ENCODE measurements at regions not wholly inside any gene's neighbourhood (a gene's known extent, or its start where the extent isn't known, plus 50 kb on each side); places are given as distances from the start of the nearest gene placed in this dataset.

DNA sequence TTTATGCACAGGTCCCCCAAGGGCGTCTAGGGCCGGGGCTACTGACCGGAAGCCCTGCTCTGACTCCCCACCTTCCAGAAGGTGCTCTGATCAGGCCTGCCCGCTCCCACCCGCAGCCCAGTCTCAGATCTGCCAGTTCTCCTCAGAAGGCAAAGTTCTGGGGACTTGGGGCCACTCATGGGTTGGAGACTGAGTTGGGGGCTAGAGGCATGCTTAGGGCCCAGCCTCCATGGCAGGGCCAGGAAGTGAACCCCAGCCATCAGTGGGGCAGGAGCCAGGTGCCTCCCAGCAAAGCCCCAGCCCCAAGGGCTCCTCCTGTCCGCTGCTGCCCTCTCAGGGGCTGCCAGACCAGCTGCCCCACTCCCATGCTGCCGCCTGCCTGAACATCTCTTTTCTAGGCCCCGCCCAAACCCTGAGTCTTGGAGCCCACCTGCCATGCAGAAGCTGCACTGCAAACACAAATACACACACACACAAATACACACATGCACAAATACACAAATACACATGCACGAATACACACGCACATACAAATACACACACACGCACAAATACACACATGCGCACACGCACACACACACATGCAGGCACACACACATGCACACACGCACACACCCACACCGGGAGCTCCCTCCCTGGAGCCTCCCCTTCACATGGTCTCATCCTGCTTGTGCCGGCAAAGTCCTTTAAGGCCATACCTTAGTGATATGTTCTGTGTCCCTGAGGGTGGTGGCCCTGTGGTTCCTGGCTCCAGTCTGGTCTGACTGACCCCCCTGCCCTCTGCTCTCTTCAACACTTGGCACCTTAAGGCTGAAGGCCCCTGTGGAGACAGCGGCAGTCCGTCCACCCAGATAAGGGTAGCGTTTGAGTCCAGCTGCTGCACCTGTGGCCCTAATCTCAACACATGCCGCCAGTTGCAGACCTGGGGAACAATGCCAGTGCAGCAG is 59.2 kb upstream of the KLF13 start:
- TF ChIP-seq, protein P1, sequence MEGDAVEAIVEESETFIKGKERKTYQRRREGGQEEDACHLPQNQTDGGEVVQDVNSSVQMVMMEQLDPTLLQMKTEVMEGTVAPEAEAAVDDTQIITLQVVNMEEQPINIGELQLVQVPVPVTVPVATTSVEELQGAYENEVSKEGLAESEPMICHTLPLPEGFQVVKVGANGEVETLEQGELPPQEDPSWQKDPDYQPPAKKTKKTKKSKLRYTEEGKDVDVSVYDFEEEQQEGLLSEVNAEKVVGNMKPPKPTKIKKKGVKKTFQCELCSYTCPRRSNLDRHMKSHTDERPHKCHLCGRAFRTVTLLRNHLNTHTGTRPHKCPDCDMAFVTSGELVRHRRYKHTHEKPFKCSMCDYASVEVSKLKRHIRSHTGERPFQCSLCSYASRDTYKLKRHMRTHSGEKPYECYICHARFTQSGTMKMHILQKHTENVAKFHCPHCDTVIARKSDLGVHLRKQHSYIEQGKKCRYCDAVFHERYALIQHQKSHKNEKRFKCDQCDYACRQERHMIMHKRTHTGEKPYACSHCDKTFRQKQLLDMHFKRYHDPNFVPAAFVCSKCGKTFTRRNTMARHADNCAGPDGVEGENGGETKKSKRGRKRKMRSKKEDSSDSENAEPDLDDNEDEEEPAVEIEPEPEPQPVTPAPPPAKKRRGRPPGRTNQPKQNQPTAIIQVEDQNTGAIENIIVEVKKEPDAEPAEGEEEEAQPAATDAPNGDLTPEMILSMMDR (IDR thresholded peaks at IDR 0.05; ENCODE audit: poor library complexity, severe bottlenecking), result no peak
- TF ChIP-seq EZH2 (IDR thresholded peaks at IDR 0.05; ENCODE audit: borderline replicate concordance, insufficient read depth, low read length, poor library complexity, severe bottlenecking) (no peak), EP300 (conservative IDR thresholded peaks at IDR 0.05; ENCODE audit: poor library complexity, severe bottlenecking) (no peak), RAD21 (conservative IDR thresholded peaks at IDR 0.05) (no peak)
